ENCODE measurements at regions not wholly inside any gene's neighbourhood (a gene's known extent, or its start where the extent isn't known, plus 50 kb on each side); places are given as distances from the start of the nearest gene placed in this dataset.

GRCh38 chr5:18959535-18959934 lies 1028.5 kb downstream of the CDH18 start:
- Histone ChIP-seq H3K27ac (ENCODE audit: low read depth, low read length) (no peak overlapping the region), H3K4me1 (ENCODE audit: control insufficient read depth, insufficient read depth, low read length, unreplicated experiment) (no peaks in the 10 kb centered on the region), H3K79me2 (ENCODE audit: control insufficient read depth, insufficient read depth, low read length, unreplicated experiment) (no peaks in the 10 kb centered on the region), H3K36me3 (ENCODE audit: insufficient read depth, low read length) (no peaks in the 10 kb centered on the region), H2AFZ (ENCODE audit: low read length, unreplicated experiment) (no peak overlapping the region), H3K4me3 (ENCODE audit: low read depth, low read length) (no peak overlapping the region), H3K27me3 (ENCODE audit: insufficient read depth, low read length) (no peaks in the 10 kb centered on the region)

GRCh38 chr5:18961234-18961633 lies 1026.8 kb downstream of the CDH18 start:
- no peaks in the 10 kb centered on the region for H3K79me2 ChIP-seq (ENCODE audit: control insufficient read depth, insufficient read depth, low read length, unreplicated experiment)
- H2AFZ ChIP-seq (ENCODE audit: low read length, unreplicated experiment) = no peak overlapping the region
- H3K4me1 ChIP-seq (ENCODE audit: control insufficient read depth, insufficient read depth, low read length, unreplicated experiment) = no peaks in the 10 kb centered on the region
- no peak overlapping the region for H3K27ac ChIP-seq (ENCODE audit: low read depth, low read length)
- H3K27me3 ChIP-seq (ENCODE audit: insufficient read depth, low read length) = no peaks in the 10 kb centered on the region
- H3K36me3 ChIP-seq (ENCODE audit: insufficient read depth, low read length) = no peaks in the 10 kb centered on the region
- no peak overlapping the region for H3K4me3 ChIP-seq (ENCODE audit: low read depth, low read length)

GRCh38 chr5:18965893-18966292 lies 1022.1 kb downstream of the CDH18 start:
- no peaks in the 10 kb centered on the region for H3K79me2 ChIP-seq (ENCODE audit: control insufficient read depth, insufficient read depth, low read length, unreplicated experiment)
- H3K36me3 ChIP-seq (ENCODE audit: insufficient read depth, low read length) = no peaks in the 10 kb centered on the region
- H3K4me3 ChIP-seq (ENCODE audit: low read depth, low read length) = no peak overlapping the region
- no peaks in the 10 kb centered on the region for H3K4me1 ChIP-seq (ENCODE audit: control insufficient read depth, insufficient read depth, low read length, unreplicated experiment)
- H2AFZ ChIP-seq (ENCODE audit: low read length, unreplicated experiment) = no peak overlapping the region
- H3K27me3 ChIP-seq (ENCODE audit: insufficient read depth, low read length) = no peaks in the 10 kb centered on the region
- H3K27ac ChIP-seq (ENCODE audit: low read depth, low read length) = no peak overlapping the region

- Histone ChIP-seq H3K4me1 (ENCODE audit: control insufficient read depth, insufficient read depth, low read length, unreplicated experiment) (no peaks in the 10 kb centered on the region), H3K4me3 (ENCODE audit: low read depth, low read length) (no peak overlapping the region), H3K27me3 (ENCODE audit: insufficient read depth, low read length) (no peaks in the 10 kb centered on the region), H2AFZ (ENCODE audit: low read length, unreplicated experiment) (no peak overlapping the region), H3K36me3 (ENCODE audit: insufficient read depth, low read length) (no peaks in the 10 kb centered on the region), H3K27ac (ENCODE audit: low read depth, low read length) (no peak overlapping the region), H3K79me2 (ENCODE audit: control insufficient read depth, insufficient read depth, low read length, unreplicated experiment) (no peaks in the 10 kb centered on the region)
These were observed 1020.4 kb downstream of the CDH18 start for GRCh38 chr5:18967637-18968036.

- Histone ChIP-seq H3K79me2 (ENCODE audit: control insufficient read depth, insufficient read depth, low read length, unreplicated experiment) (no peaks in the 10 kb centered on the region), H2AFZ (ENCODE audit: low read length, unreplicated experiment) (no peak overlapping the region), H3K27me3 (ENCODE audit: insufficient read depth, low read length) (no peaks in the 10 kb centered on the region), H3K36me3 (ENCODE audit: insufficient read depth, low read length) (no peaks in the 10 kb centered on the region), H3K27ac (ENCODE audit: low read depth, low read length) (no peak overlapping the region), H3K4me1 (ENCODE audit: control insufficient read depth, insufficient read depth, low read length, unreplicated experiment) (no peaks in the 10 kb centered on the region), H3K4me3 (ENCODE audit: low read depth, low read length) (no peak overlapping the region)
These were observed 1019.0 kb downstream of the CDH18 start for GRCh38 chr5:18968966-18969365.

- no peak overlapping the region for H3K27ac ChIP-seq (ENCODE audit: low read depth, low read length)
- H2AFZ ChIP-seq (ENCODE audit: low read length, unreplicated experiment) = no peak overlapping the region
- no peaks in the 10 kb centered on the region for H3K27me3 ChIP-seq (ENCODE audit: insufficient read depth, low read length)
- no peaks in the 10 kb centered on the region for H3K36me3 ChIP-seq (ENCODE audit: insufficient read depth, low read length)
- H3K4me1 ChIP-seq (ENCODE audit: control insufficient read depth, insufficient read depth, low read length, unreplicated experiment) = no peaks in the 10 kb centered on the region
- no peaks in the 10 kb centered on the region for H3K79me2 ChIP-seq (ENCODE audit: control insufficient read depth, insufficient read depth, low read length, unreplicated experiment)
- no peak overlapping the region for H3K4me3 ChIP-seq (ENCODE audit: low read depth, low read length)
These were observed 1018.0 kb downstream of the CDH18 start for GRCh38 chr5:18970000-18970399.

- Histone ChIP-seq H3K79me2 (ENCODE audit: control insufficient read depth, insufficient read depth, low read length, unreplicated experiment) (no peaks in the 10 kb centered on the region), H2AFZ (ENCODE audit: low read length, unreplicated experiment) (no peak overlapping the region), H3K4me1 (ENCODE audit: control insufficient read depth, insufficient read depth, low read length, unreplicated experiment) (no peaks in the 10 kb centered on the region), H3K4me3 (ENCODE audit: low read depth, low read length) (no peak overlapping the region), H3K27me3 (ENCODE audit: insufficient read depth, low read length) (no peaks in the 10 kb centered on the region), H3K36me3 (ENCODE audit: insufficient read depth, low read length) (no peaks in the 10 kb centered on the region), H3K27ac (ENCODE audit: low read depth, low read length) (no peak overlapping the region)
These were observed 1015.8 kb downstream of the CDH18 start for GRCh38 chr5:18972177-18972576.

GRCh38 chr5:18975624-18976023 lies 1012.4 kb downstream of the CDH18 start:
- Histone ChIP-seq H3K27ac (ENCODE audit: low read depth, low read length) (no peak overlapping the region), H3K79me2 (ENCODE audit: control insufficient read depth, insufficient read depth, low read length, unreplicated experiment) (no peaks in the 10 kb centered on the region), H3K4me1 (ENCODE audit: control insufficient read depth, insufficient read depth, low read length, unreplicated experiment) (no peaks in the 10 kb centered on the region), H2AFZ (ENCODE audit: low read length, unreplicated experiment) (no peak overlapping the region), H3K27me3 (ENCODE audit: insufficient read depth, low read length) (no peaks in the 10 kb centered on the region), H3K4me3 (ENCODE audit: low read depth, low read length) (no peak overlapping the region), H3K36me3 (ENCODE audit: insufficient read depth, low read length) (no peaks in the 10 kb centered on the region)

GRCh38 chr5:18977880-18978279 lies 1010.1 kb downstream of the CDH18 start:
- no peak overlapping the region for H3K4me3 ChIP-seq (ENCODE audit: low read depth, low read length)
- H2AFZ ChIP-seq (ENCODE audit: low read length, unreplicated experiment) = no peak overlapping the region
- H3K79me2 ChIP-seq (ENCODE audit: control insufficient read depth, insufficient read depth, low read length, unreplicated experiment) = no peaks in the 10 kb centered on the region
- H3K27ac ChIP-seq (ENCODE audit: low read depth, low read length) = no peak overlapping the region
- H3K4me1 ChIP-seq (ENCODE audit: control insufficient read depth, insufficient read depth, low read length, unreplicated experiment) = no peaks in the 10 kb centered on the region
- no peaks in the 10 kb centered on the region for H3K27me3 ChIP-seq (ENCODE audit: insufficient read depth, low read length)
- H3K36me3 ChIP-seq (ENCODE audit: insufficient read depth, low read length) = no peaks in the 10 kb centered on the region

GRCh38 chr5:18984559-18985080 lies 1003.4 kb downstream of the CDH18 start:
- no peaks in the 10 kb centered on the region for H3K4me1 ChIP-seq (ENCODE audit: control insufficient read depth, insufficient read depth, low read length, unreplicated experiment)
- H3K27ac ChIP-seq (ENCODE audit: low read depth, low read length) = no peak overlapping the region
- H3K36me3 ChIP-seq (ENCODE audit: insufficient read depth, low read length) = no peaks in the 10 kb centered on the region
- H3K4me3 ChIP-seq (ENCODE audit: low read depth, low read length) = no peak overlapping the region
- H3K27me3 ChIP-seq (ENCODE audit: insufficient read depth, low read length) = no peaks in the 10 kb centered on the region
- H3K79me2 ChIP-seq (ENCODE audit: control insufficient read depth, insufficient read depth, low read length, unreplicated experiment) = no peaks in the 10 kb centered on the region
- H2AFZ ChIP-seq (ENCODE audit: low read length, unreplicated experiment) = no peak overlapping the region

- no peaks in the 10 kb centered on the region for H3K4me1 ChIP-seq (ENCODE audit: control insufficient read depth, insufficient read depth, low read length, unreplicated experiment)
- H3K79me2 ChIP-seq (ENCODE audit: control insufficient read depth, insufficient read depth, low read length, unreplicated experiment) = no peaks in the 10 kb centered on the region
- no peak overlapping the region for H3K4me3 ChIP-seq (ENCODE audit: low read depth, low read length)
- no peaks in the 10 kb centered on the region for H3K36me3 ChIP-seq (ENCODE audit: insufficient read depth, low read length)
- H3K27me3 ChIP-seq (ENCODE audit: insufficient read depth, low read length) = no peaks in the 10 kb centered on the region
- no peak overlapping the region for H2AFZ ChIP-seq (ENCODE audit: low read length, unreplicated experiment)
- H3K27ac ChIP-seq (ENCODE audit: low read depth, low read length) = no peak overlapping the region
These were observed 1002.7 kb downstream of the CDH18 start for GRCh38 chr5:18985171-18985758.
